ENCODE measurements at regions not wholly inside any gene's neighbourhood (a gene's known extent, or its start where the extent isn't known, plus 50 kb on each side); places are given as distances from the start of the nearest gene placed in this dataset.

- TF ChIP-seq POLR2A (IDR thresholded peaks at IDR 0.05) (no peak), CTCF (IDR thresholded peaks at IDR 0.05) (no peak), EP300 (IDR thresholded peaks at IDR 0.05) (no peak)
Observed at GRCh38 chr5:175321927-175322532, 122.0 kb downstream of the DRD1 start.

All from ovary (tissue), 3 donors.